Hematopoietic multipotent progenitor cell treated with erythropoietin and hydrocortisone succinate and interleukin-3 and kit ligand, for 8 days (in vitro differentiated cells): ENCODE measurements at regions not wholly inside any gene's neighbourhood (a gene's known extent, or its start where the extent isn't known, plus 50 kb on each side); places are given as distances from the start of the nearest gene placed in this dataset.
"Not testable (repeated sequence)": the region's sequence is repeated elsewhere in the genome, so short reads cannot be mapped to it uniquely, and the experiment has no call there.

Source experiments
- DNase-seq: peaks from one replicate; pipeline ENCODE4 v3.0.0-alpha.2; 2015

DNA sequence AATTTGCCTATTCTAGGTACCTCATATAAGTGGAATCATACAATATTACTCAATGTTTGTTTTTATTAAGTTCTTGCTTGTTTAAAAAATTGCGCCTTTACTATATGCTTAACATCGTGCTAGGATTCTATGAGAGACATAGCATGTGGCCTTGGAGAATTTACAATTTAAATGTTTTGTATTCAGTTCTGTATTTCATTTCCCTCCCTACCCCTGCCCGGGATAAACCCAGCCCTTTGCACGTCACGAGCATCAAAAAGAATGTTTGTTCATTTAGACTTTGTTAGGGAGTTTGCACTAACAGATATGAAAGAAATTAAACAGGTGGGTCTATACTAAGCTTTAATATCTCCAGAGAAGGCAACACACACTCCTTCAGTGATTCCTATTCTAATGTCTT, 75.7 kb downstream of the C18orf54 start:
- no peak for DNase-seq

DNA sequence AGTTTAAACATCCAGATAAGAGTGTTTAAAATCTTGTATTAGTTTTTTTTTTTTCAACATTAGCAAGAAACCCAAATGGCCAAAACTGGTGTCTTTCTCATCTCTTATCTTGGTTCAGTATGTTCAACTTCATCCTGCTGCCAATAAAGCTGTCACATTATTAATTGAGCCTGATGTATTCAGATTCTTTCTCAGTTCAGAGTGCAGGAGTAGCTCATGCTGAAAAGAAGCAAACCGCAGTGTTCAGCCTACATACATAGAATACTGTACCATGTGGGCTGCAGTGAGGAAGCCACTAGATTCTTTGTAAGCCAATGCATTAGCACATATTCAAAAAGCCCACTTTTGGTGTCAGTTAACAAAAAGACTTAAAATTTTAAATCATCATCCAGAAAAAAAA, 76.2 kb downstream of the C18orf54 start:
- DNase-seq: no peak

DNA sequence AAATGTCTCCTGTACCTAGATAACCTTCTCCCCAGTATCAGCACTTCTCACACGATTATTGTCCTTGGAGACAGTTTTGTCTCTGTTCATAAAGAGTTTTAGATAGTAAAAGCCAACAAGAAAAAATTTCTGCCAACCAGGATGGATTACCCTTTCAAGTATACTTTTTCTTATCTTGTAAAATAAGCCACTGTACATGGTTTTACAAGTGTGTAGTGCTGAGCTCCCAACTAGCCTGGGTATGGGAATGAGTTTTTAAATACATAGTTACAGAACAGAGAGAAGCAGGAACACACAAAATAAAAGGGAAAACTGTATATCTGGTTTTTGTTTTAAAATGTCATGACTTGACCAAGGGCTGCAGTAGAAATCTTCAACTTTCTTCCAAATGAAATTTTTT, 76.7 kb downstream of the C18orf54 start:
- DNase-seq: no peak

DNA sequence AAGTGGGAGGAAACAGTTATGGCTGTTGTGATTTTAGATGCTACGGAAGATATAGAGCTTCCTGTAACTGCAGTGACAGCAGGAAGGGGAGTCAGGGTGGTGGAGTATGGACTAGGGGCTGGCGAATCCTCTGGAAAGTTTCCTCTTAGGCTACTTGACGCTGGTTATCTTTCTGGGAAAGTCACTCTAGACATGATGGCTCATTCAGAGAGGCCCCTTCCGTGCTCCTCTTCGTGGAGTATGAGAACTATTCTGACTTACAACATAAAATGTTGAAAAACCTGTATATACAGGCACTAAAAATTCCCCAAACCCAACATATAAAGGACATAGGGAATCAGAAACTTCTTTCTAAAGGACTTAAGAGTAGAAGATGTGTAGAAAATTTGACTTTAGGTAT, 78.8 kb downstream of the C18orf54 start:
- DNase-seq: no peak

DNA sequence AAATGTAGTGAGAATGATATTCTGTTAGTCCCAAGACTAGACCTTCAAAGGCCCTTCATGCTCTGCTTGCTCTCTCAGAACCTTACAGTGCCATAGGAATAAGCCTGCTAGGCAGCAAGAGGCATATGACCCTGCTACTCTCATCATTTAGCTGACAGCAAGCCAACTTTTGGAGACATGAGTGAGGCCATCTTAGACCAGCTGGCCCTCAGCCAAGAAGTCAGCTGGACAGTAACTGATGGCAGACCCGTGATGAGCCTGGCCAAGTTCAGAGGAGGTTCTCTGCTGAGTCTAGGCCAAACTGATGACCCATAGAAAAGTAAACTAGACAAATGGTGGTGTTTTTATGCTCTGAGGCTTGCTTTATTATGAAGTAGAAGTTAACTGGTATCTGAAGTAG, 82.6 kb downstream of the C18orf54 start:
- peak; percentile 8 for DNase-seq

DNA sequence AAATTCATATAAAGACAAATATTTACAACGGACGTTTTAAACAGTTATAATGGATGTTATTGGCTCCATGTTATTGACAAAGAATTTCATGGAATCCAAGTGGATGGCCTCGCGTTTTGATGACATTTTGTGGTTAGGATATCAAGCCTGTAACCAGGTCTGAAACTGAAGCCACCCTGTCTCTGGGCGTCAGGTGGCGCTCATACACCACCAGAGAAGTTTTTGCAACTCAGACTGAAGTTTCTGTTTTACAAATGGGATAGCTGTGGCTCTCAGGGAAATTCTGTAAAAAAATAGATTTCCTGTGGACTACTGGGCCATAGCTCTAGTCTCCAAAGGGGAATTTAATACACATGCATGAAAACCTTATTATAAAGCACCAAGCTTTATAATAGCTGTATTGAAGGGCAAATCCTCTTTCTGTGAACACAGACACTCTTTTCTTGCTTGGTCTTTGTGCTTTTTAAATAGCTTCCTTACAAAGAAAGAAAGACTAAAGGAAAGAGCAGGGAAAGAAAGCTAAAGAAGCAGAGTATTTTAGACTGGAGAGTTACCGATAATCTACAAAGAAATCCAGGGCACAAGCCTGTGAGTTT, 86.7 kb downstream of the C18orf54 start:
- DNase-seq: peak; percentile 59

DNA sequence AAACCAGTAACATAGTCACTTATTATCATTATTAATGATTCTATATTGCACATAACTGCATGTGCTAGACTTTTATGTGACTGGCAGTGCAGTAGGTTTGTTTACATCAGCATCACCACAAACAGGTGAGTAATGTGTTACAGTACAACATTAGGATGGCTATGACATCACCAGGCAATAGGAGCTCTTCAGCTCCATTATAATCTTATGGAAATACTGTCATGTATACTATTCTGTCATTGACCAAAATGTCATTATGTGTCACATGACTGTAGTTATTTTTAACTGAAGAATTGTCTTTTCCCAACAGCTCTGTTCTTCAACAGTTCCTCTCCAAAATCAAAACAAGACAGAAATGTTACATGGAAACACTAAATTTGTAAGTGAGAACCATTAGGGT, 96.3 kb downstream of the C18orf54 start:
- no peak for DNase-seq

DNA sequence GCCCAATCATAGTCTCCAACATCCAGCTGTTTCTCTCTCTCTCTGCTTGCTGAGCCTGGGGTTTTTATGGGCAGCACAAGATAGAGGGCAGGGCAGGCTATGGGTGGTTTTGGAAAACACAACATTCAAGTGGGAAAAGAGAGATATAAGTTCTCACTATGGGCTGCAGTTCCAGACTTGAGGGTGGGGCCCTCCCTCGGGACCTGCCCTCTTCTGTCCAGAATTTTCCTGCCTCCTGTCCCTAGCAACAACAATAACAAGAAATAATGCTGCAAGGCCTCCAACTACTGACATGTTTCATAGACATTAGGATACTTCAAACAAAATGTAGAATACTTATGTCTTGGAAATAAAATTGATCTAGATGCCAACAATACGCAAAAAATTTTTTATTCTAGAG, 107.8 kb downstream of the C18orf54 start:
- DNase-seq: no peak

DNA sequence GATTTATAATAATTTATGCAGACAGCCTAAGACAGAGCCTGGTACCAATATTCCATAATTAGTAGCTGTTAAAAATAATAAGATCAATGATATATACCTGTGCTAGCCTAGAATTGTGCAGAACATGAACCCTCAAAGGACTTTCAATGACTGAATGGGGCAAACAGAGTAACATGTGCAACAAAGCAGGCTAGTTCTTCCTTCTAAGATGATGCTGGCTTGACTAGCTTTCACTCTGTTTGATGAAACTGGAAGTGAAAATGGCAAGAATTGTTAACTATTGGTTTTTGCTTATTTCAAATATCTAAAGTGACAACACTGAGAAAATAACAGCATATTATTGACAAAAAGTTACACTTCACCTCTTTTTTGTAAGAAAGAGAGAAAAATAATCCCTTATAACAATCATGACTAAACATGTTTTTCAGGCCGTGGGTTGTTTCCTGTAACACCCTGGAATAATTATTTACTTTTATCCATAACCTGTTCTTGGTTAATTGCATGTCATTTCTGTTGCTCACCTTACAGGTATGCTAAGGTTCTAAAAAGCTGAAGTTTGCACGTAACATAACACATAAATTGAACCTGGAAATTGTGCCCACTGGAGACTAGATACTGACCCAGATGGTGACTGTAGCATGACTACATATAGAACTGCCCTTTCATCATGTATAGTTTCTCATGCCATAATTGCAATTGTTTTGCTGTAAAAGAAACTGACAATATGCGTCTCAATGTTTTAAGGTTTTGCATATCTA, 108.7 kb downstream of the C18orf54 start:
- DNase-seq: no peak

DNA sequence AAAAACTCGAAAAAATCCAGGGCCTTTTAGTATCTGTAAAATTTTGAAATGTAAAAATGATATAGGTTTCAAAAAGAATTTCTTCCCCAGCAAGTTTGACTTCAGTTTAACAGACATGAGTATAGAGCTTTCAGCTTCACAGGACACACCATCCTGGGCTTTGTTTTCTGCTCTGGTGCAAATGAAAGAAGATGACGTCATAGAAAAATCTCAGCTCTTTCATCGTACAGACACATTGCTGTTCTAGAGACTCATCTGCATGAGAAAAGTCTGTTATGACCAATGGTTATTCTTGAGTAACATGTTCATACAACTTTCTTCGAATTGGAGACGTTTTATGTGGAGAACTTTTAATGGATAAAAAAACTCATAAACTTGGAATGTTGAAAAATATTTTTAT, 111.7 kb upstream of the DYNAP start:
- DNase-seq: no peak

DNA sequence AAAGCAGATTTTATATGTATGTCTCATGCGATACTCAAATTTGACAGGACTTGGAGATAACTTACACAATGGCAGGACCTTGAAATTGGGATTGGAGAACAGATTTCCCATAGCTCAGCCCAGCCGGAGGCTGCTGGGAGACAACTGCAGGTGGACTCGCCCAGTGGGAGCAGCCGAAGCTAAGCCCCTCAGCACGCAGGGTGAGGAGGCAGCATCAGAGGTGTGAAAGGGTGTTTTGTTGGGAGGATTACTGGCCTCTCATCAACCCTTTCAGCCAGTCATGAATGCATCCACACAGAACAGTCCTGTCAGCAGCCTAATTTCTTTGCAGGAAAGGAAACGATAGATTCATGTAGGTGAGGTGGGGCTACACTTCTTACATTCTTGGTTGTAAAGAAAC, 110.4 kb upstream of the DYNAP start:
- no peak for DNase-seq

DNA sequence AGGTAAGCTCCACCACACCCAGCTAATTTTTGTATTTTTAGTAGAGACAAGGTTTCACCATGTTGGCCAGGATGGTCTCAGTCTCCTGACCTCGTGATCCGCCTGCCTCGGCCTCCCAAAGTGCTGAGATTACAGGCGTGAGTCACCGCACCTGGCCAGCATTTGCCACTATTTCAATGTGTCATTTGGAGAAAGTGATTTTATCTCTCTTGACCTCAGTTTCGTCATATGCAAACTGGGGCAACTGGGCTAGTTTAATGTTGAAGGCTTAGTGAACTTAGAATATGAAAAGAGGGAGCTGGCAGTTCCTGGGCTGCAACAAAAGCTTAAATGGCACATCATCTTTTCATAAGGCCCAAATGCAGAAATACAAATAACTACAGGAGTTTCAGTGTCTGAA, 88.6 kb upstream of the DYNAP start:
- DNase-seq: not testable (repeated sequence)

DNA sequence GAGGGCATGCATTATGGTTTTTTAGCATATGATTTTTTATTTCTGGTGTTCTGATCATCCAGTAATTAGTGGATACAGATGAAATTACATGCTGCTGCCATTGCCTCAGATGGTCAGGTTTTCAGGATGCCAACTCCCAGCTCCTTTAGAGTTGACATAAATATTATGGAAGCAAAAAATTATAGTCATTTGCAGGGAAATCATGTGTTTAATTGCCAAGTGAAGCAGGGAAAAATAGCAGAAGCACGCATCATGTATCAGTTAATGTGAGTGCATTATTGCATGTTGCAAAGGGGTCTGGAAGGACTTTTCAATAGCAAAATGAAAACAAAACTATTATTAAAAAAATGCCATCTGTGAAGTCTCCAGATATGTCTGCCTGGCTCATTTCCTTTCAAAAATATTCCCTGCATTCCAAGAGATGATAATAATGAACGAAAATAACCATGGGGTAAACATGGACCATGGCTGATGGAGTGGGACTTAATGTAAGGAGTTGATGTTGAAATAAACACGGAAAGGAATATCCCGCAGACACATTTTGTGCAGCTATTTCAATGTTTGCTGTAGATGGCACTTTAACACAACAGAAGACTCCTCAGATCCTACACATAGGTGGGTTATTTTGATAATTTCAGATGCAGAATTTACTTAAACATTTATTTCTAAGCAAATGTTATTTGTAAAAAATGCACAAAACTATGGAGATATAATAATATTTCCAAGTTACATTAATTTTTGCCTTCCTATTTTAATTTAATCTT, 87.7 kb upstream of the DYNAP start:
- no peak for DNase-seq

DNA sequence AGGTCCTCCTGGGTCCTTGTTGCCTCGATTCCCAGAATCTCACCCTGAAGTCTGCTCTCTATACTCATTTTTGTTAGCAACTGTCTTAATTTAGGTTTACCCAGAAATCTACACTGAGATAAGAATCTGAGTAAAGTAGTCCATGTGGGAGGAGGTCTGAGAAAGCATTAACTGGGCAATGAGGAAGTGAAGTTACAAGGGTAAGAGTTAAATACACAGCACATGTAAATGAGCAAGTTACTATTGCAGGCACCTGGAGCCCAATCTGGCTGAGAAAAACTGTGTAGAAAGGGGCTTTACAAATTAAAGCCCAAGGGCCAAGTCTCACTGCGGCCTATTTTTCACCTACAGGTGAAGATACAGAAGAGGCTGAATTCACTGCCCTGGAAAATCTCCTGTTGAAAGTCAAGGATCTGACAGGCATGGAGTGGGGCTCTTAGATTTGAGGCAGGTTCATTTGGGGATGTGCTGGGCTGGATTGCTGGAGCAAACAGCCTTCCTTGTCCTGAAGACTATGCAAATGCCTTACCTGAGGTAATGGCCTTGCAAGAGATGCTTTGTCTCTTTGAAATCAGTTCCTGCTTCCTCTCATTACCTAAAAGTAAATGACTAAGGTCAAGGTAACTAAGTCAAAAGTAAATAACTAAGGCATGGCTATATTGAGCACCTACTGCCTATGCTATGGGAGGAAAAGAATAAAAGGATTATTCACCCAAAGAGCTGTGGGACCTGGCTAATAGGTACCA, 84.4 kb upstream of the DYNAP start:
- DNase-seq: no peak

DNA sequence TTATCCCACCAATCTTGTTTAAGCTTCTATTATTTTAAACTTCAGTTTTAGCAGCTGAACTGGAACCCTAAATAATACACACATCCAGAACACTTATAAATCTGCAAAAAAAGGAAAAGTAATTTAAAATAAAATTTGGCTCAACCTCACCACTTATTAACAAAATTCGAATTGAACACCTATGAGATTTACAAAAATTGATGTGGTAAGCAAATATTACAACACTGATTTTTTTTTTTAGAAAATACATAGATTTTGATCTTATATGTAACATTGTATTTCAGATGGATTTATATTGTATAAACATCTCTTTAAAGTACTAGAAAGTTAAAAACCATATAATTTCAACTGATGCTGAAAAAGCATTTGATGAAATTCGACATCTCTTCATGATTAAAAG, 81.3 kb upstream of the DYNAP start:
- no peak for DNase-seq

DNA sequence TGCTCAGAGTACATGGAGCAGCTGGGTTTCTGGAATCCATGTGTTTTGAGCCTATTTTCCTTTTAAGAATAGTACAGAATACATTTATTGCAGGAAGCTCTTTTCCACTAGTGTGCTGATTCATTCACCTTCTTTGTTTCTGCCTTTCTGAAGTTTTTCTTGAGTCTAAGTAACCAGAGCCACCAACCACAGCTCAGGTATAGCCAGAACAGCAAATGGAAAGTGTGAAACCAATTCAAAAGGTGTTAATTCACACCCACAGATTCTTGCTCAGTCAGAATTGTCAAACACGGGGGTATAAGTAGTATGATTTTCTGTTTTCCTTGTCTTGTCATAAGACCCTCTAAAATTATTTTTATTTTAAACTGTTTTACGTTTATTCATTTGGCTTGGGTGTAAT, 75.9 kb upstream of the DYNAP start:
- no peak for DNase-seq

DNA sequence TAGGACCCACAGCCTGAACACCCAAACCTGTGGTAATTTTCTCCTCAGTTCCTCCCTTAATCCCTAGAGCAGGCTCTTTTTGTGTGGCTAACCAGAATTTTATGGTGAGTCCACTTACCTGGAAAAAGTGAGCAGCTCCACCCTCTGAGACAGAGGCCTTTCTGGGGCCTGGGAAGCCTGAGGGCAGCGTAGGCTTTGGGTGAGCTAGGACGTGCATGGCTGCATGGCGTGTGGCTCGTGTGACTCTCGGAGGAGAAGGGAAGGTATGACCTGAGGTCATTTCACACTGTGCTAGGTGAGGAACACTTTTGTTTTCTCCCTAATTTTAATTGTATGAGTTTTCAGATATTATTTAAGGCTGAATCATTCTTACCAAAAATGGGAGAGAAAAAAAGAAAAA, 73.5 kb upstream of the DYNAP start:
- DNase-seq: no peak

DNA sequence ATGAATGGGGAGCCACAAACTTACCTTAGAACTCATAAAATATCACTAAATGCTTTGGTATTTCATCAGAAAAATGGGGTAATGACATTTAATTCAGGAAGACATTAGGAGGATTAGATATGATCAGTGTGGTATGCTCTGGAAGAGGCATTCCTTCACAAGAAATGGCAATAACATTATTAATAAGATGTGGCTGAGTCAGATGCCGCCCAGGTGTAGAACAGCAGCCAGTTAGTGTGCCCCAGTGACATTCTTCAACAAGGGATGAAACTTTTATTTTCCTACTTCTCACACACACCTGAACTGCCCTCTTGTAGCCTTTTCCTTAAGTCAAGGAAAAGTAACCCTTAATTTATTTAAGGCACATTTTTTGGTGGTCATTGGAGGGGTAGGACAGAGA, 69.2 kb upstream of the DYNAP start:
- no peak for DNase-seq

DNA sequence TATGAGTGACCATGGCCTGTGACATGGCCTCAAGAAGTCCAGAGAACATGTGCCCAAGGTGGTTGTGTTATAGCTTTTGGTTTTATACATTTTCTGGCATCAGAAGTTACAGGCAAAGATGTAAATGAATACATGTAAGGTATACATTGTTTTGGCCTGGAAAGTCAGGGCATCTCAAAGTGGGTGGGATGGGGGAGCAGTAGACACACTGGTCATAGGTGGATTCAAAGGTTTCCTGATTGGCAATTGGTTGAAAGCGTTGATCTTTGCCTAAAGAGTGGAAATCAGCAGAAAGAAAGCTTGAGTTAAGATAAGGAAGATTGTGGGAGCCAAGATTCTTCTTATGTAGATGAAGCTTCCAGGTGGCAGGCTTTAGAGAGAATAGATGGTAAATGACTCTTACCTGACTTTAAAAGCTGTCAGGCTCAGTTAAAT, 62.1 kb upstream of the DYNAP start:
- no peak for DNase-seq

DNA sequence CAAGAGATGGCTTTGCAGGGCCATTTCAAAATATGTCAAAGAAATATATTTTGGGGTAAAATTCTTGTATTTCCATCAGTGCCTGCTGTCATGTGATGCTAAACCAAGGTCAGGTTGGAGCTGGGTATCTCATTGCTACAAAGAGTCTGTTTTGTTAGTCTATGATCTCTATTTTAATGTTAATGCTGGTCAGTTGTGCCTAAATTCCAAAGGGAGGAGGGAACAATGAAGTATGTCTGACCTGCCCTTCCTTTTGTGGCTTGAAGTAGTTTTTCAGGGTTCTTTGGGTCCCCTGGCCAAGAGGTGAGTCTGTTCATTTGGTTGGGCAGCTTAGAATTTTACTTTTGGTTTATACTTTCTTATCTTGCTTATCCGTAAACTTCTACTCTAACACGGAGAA, 61.6 kb upstream of the DYNAP start:
- no peak for DNase-seq

DNA sequence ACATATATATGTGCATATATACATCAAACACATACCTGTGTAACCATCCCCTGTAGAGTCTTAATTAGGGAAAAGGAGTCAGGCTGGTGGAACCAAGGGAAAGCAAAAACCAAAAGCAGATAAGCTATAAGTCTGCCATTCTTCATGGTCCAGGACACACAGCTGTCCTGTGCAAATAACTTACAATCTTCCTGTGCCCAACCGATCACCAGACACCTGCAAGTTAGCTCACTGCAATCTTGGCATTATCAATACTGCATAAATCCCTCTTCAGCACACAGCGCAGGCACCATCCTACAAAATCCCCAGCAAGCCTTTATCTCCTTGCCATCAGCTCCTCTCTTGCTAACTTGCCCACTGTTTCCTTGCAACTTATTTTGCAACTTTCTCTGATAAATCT, 60.8 kb upstream of the DYNAP start:
- DNase-seq: no peak

DNA sequence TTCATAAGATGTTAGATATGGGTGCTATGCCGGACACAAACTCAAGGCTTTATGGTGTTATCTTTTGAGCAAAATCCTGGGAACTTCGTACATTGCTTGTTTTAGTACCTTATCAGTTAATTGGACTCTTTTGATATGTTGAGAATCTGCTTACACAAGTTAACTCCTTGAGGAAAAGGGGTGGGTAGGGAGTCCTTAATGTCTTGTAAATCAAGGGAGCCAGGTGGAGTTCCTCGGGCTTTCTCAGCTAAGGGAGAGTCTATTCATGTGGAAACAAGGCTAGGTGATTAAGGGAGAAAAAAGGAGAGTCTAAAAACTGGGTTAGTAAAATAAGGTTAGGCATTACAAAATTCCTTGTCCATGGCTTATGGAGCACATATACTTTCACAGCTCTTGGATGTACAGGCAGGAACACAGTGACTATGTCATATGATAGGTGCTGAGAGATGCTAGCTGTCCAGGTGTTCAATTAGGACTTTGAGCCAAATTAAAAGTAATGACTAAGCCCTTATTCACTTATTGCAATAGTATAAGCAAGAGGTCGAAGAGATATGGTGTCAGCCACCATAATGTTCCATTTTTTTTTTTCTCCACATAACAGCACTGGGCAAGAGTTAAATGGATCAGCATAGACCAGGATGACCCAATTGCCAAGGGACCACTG, 59.5 kb upstream of the DYNAP start:
- DNase-seq: no peak

DNA sequence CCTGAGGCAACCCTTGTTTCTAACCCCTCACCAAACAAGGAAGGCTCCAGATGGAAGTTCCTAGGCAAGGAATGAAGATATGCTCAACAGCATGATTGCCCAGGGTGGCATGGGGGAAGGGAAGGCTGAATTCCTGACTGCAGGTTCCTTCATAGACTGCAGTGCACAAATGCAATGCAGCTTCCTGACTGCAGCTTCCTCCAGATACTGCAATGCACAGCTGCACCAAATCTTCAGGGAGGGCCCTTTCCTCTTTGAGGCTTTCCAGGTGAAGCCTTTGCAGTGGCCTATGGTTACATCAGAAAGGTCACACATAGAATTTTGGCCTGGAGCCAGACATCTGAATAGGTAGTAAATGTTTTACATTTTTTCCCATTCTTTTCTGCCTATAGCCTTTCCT, 58.8 kb upstream of the DYNAP start:
- DNase-seq: no peak
